ENCODE measurements at regions not wholly inside any gene's neighbourhood (a gene's known extent, or its start where the extent isn't known, plus 50 kb on each side); places are given as distances from the start of the nearest gene placed in this dataset.
"Not testable (repeated sequence)": the region's sequence is repeated elsewhere in the genome, so short reads cannot be mapped to it uniquely, and the experiment has no call there.

DNA sequence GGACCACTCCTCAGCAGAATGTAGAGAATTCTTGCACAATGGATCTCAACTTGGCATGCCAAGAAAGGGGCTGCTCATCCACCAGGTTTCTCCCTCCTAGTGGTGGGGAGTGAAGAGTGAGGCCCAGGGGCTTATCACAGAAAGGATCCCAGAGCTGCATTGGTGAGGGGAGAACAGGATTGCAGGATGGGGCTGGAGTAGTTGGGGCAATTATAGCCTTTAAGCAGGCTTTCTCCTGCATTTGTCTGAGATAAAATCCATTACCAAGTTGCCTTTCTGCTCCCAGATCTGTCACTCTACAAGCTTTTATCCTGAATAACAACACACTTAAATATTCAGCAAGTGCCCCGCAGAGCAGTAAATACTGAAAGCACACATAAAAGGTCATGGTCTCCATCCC is 130.8 kb upstream of the CES5A start:
- TF ChIP-seq ZNF384 (IDR thresholded peaks at IDR 0.05) (no peak), HDGF (IDR thresholded peaks at IDR 0.05; ENCODE audit: borderline replicate concordance) (no peak), SUZ12 (IDR thresholded peaks at IDR 0.05) (no peak), ELF4 (IDR thresholded peaks at IDR 0.05) (no peak), LEF1 (IDR thresholded peaks at IDR 0.05; ENCODE audit: borderline replicate concordance) (no peak), ARNT (IDR thresholded peaks at IDR 0.05) (no peak)
- DNase-seq (ENCODE audit: extremely low spot score), result no peak
- CTCF ChIA-PET, result no interaction called here
- POLR2A ChIA-PET, result no interaction called here

DNA sequence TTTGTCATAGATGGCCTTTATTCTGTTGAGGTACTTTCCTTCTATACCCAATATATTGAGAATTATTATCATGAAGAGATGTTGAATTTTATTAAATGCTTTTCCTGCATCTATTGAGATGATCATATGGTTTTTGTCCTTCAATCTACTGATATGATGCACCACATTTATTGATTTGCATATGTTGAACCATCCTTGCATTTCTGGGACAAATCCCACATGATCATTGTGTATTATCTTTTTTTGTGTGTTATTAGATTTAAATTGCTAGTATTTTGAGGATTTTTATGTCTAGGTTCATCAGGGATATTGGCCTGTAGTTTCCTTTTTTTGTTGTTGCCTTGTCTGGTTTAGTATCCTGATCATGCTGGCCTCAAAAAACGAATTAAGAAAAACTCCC is 124.5 kb upstream of the CES5A start:
- CTCF ChIA-PET, result no interaction called here

GRCh38 chr16:55993088-55993487 is 117.9 kb upstream of the CES5A start:
- CTCF ChIA-PET, result no interaction called here

More for the DNA sequence above, 124.5 kb upstream of the CES5A start:
- POLR2A ChIA-PET, result no interaction called here
- TF ChIP-seq SP1 (IDR thresholded peaks at IDR 0.05), result no peak
- DNase-seq (ENCODE audit: extremely low spot score), result no peak

GRCh38 chr16:55992551-55992950 is 117.4 kb upstream of the CES5A start:
- no peak for DNase-seq (ENCODE audit: extremely low spot score)
- POLR2A ChIA-PET, result no interaction called here
- TF ChIP-seq ZNF384 (IDR thresholded peaks at IDR 0.05), result no peak
- TF ChIP-seq HDGF (IDR thresholded peaks at IDR 0.05; ENCODE audit: borderline replicate concordance), result no peak
- TF ChIP-seq CTBP1 (IDR thresholded peaks at IDR 0.05; ENCODE audit: borderline replicate concordance), result no peak
- TF ChIP-seq FOXM1 (IDR thresholded peaks at IDR 0.05; ENCODE audit: borderline replicate concordance), result no peak
- TF ChIP-seq SUZ12 (IDR thresholded peaks at IDR 0.05), result no peak
- TF ChIP-seq SP1 (IDR thresholded peaks at IDR 0.05), result no peak
- TF ChIP-seq, protein P1, sequence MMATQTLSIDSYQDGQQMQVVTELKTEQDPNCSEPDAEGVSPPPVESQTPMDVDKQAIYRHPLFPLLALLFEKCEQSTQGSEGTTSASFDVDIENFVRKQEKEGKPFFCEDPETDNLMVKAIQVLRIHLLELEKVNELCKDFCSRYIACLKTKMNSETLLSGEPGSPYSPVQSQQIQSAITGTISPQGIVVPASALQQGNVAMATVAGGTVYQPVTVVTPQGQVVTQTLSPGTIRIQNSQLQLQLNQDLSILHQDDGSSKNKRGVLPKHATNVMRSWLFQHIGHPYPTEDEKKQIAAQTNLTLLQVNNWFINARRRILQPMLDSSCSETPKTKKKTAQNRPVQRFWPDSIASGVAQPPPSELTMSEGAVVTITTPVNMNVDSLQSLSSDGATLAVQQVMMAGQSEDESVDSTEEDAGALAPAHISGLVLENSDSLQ (IDR thresholded peaks at IDR 0.05), result no peak
- no peak for TF ChIP-seq LEF1 (IDR thresholded peaks at IDR 0.05; ENCODE audit: borderline replicate concordance)
- no peak for TF ChIP-seq TARDBP (IDR thresholded peaks at IDR 0.05)
- CTCF ChIA-PET, result no interaction called here

More at GRCh38 chr16:55993088-55993487, 117.9 kb upstream of the CES5A start:
- POLR2A ChIA-PET, result no interaction called here
- DNase-seq (ENCODE audit: extremely low spot score), result no peak
- no peak for TF ChIP-seq FOXM1 (IDR thresholded peaks at IDR 0.05; ENCODE audit: borderline replicate concordance)
- no peak for TF ChIP-seq HDGF (IDR thresholded peaks at IDR 0.05; ENCODE audit: borderline replicate concordance)
- TF ChIP-seq SP1 (IDR thresholded peaks at IDR 0.05), result no peak
- no peak for TF ChIP-seq ELF4 (IDR thresholded peaks at IDR 0.05)
- TF ChIP-seq BHLHE40 (IDR thresholded peaks at IDR 0.05; ENCODE audit: borderline replicate concordance), result no peak
- TF ChIP-seq, protein P1 (IDR thresholded peaks at IDR 0.05), result no peak
- TF ChIP-seq CTBP1 (IDR thresholded peaks at IDR 0.05; ENCODE audit: borderline replicate concordance), result no peak
- no peak for TF ChIP-seq SUZ12 (IDR thresholded peaks at IDR 0.05)
- TF ChIP-seq FOXA1 (IDR thresholded peaks at IDR 0.05), result no peak

GRCh38 chr16:55991843-55992242 is 116.7 kb upstream of the CES5A start:
- CTCF ChIA-PET, result no interaction called here
- POLR2A ChIA-PET, result no interaction called here
- DNase-seq (ENCODE audit: extremely low spot score), result no peak
- no peak for TF ChIP-seq BHLHE40 (IDR thresholded peaks at IDR 0.05; ENCODE audit: borderline replicate concordance)
- TF ChIP-seq L3MBTL2 (conservative IDR thresholded peaks at IDR 0.05), result no peak
- TF ChIP-seq LEF1 (IDR thresholded peaks at IDR 0.05; ENCODE audit: borderline replicate concordance), result no peak
- no peak for TF ChIP-seq FOXM1 (IDR thresholded peaks at IDR 0.05; ENCODE audit: borderline replicate concordance)
- no peak for TF ChIP-seq ZNF384 (IDR thresholded peaks at IDR 0.05)
- TF ChIP-seq HDGF (IDR thresholded peaks at IDR 0.05; ENCODE audit: borderline replicate concordance), result no peak
- TF ChIP-seq TARDBP (IDR thresholded peaks at IDR 0.05), result no peak
- no peak for TF ChIP-seq FOXK2 (IDR thresholded peaks at IDR 0.05)
- no peak for TF ChIP-seq ARNT (IDR thresholded peaks at IDR 0.05)

GRCh38 chr16:55989569-55989907 is 114.4 kb upstream of the CES5A start:
- ChIA-PET CTCF (no interaction called here), POLR2A (no interaction called here)
- no peak for DNase-seq (ENCODE audit: extremely low spot score)
- TF ChIP-seq TARDBP (IDR thresholded peaks at IDR 0.05), result no peak
- TF ChIP-seq SUZ12 (IDR thresholded peaks at IDR 0.05), result no peak
- TF ChIP-seq ARNT (IDR thresholded peaks at IDR 0.05), result no peak
- TF ChIP-seq CTBP1 (IDR thresholded peaks at IDR 0.05; ENCODE audit: borderline replicate concordance), result no peak
- TF ChIP-seq BHLHE40 (IDR thresholded peaks at IDR 0.05; ENCODE audit: borderline replicate concordance), result no peak
- no peak for TF ChIP-seq FOXM1 (IDR thresholded peaks at IDR 0.05; ENCODE audit: borderline replicate concordance)
- TF ChIP-seq FOXA1 (IDR thresholded peaks at IDR 0.05), result no peak

- CTCF ChIA-PET; POLR2A ChIA-PET; DNase-seq (ENCODE audit: extremely low spot score): not testable (repeated sequence)
Observed at GRCh38 chr16:55988850-55989568, 113.8 kb upstream of the CES5A start.

DNA sequence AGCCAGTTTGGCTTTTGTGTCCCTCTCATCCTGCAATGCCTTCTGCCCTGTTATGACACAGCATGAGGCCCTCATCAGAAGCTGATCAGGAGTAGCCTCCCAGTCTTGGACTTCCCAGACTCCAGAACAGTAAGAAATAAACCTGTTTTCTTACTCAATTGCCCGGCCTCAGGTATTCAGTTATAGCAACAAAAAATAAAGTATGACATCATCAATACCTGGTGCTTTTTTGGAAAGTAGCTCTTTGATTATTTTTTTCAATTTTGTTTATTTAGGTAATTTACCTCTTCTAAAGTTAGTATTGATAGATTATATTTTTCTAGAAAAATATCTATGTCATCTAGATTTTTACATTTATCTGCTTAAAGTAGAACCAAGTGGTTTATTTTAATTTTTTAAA is 112.8 kb upstream of the CES5A start:
- ChIA-PET CTCF (no interaction called here), POLR2A (no interaction called here)
- DNase-seq (ENCODE audit: extremely low spot score), result no peak
- TF ChIP-seq, protein P1 (IDR thresholded peaks at IDR 0.05), result no peak
- TF ChIP-seq BHLHE40 (IDR thresholded peaks at IDR 0.05; ENCODE audit: borderline replicate concordance) (no peak), FOXM1 (IDR thresholded peaks at IDR 0.05; ENCODE audit: borderline replicate concordance) (no peak), HDGF (IDR thresholded peaks at IDR 0.05; ENCODE audit: borderline replicate concordance) (no peak), ARNT (IDR thresholded peaks at IDR 0.05) (no peak), SP1 (IDR thresholded peaks at IDR 0.05) (no peak), ELF4 (IDR thresholded peaks at IDR 0.05) (no peak), CTBP1 (IDR thresholded peaks at IDR 0.05; ENCODE audit: borderline replicate concordance) (no peak), SUZ12 (IDR thresholded peaks at IDR 0.05) (no peak), FOXA1 (IDR thresholded peaks at IDR 0.05) (no peak), L3MBTL2 (conservative IDR thresholded peaks at IDR 0.05) (no peak)

Data from HEK293T (cell line).